ENCODE measurements at regions not wholly inside any gene's neighbourhood (a gene's known extent, or its start where the extent isn't known, plus 50 kb on each side); places are given as distances from the start of the nearest gene placed in this dataset.
A peak's percentile ranks its signal among the peaks of the same experiment; 100 is the strongest.

GRCh38 chr6:133818320-133818719, 70.6 kb upstream of the TCF21 start:
- TF ChIP-seq, protein P1, sequence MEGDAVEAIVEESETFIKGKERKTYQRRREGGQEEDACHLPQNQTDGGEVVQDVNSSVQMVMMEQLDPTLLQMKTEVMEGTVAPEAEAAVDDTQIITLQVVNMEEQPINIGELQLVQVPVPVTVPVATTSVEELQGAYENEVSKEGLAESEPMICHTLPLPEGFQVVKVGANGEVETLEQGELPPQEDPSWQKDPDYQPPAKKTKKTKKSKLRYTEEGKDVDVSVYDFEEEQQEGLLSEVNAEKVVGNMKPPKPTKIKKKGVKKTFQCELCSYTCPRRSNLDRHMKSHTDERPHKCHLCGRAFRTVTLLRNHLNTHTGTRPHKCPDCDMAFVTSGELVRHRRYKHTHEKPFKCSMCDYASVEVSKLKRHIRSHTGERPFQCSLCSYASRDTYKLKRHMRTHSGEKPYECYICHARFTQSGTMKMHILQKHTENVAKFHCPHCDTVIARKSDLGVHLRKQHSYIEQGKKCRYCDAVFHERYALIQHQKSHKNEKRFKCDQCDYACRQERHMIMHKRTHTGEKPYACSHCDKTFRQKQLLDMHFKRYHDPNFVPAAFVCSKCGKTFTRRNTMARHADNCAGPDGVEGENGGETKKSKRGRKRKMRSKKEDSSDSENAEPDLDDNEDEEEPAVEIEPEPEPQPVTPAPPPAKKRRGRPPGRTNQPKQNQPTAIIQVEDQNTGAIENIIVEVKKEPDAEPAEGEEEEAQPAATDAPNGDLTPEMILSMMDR (IDR thresholded peaks at IDR 0.05; ENCODE audit: low read depth, low read length): no peak
- no peak overlapping the region for H3K4me3 ChIP-seq (ENCODE audit: low read depth, low read length)

- TF ChIP-seq, protein P1 (IDR thresholded peaks at IDR 0.05; ENCODE audit: low read depth, low read length): no peak
- H3K4me3 ChIP-seq (ENCODE audit: low read depth, low read length): no peak overlapping the region
Observed at GRCh38 chr6:133820208-133820607, 68.7 kb upstream of the TCF21 start.

DNA sequence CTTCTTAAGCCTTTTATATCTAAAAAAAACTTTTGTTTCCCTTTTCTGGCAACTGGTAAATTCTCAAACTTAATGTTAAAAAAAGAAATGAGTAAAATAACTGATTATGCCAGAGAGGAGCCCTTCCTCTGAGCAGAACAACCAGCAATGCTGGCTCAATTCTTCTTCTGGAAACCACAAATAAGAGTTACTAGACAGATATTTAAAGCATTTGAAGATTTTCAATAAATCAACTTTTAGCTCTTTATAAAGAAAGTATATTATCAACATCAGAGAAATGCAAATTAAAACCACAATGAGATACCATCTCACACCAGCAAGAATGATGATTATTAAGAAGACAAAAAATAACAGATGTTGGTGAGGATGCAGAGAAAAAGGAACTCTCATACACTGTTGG, 61.1 kb upstream of the TCF21 start:
- no peak overlapping the region for H3K4me3 ChIP-seq (ENCODE audit: low read depth, low read length)
- TF ChIP-seq, protein P1 (IDR thresholded peaks at IDR 0.05; ENCODE audit: low read depth, low read length): no peak

DNA sequence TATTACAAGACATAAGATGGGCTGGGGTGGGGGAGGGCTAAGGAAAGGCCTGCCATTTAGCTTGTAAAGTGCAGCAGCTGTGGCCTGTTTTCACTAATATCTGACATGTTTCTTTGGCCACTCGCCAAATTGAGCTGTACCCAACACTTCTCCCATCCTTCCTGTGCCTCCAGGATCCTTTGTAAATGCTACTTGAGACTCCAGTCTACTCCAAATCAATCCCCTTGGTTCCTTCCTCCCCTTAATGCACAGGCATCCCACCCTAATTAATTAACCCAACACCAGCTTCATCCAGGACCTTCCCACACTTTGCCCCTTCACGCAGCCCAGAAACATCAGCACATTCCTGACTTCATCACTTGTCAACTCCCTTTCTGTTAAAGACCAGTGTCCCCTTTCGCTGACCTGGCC, 55.0 kb upstream of the TCF21 start:
- H3K4me3 ChIP-seq (ENCODE audit: low read depth, low read length): no peak overlapping the region
- TF ChIP-seq, protein P1 (IDR thresholded peaks at IDR 0.05; ENCODE audit: low read depth, low read length): no peak

DNA sequence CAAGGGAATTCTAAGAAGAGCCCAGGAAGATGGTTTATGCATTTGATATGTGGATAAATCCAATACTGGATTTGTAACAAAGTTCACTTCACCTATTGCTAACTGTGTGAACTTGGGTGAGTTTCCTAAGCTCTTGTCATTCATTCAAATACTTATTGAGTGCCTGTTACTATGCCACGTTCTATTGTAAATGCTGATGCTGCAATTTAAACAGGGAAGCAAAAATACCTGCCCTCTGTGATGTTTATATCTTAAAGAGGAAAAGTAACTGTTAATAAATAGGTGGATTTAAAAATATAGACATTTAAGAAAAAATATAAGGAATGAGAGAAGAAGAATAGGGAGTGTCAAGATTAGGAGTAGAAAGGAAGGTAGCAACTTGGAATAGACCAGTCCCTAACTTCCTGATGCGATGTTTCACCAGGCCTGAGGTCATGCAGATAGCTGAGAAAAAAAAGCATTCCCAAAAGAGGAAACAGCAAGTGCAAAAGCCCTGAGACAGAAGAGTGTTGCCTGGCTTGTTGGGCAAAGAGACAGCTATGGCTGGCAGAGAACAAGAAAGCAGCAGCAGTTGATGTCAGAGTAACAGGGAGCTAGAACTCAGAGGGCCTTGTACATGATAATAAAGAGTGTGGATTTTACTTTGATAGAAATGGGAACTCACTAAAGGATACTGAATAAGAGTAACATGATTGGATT, 54.3 kb upstream of the TCF21 start:
- no peak overlapping the region for H3K4me3 ChIP-seq (ENCODE audit: low read depth, low read length)
- TF ChIP-seq, protein P1 (IDR thresholded peaks at IDR 0.05; ENCODE audit: low read depth, low read length): no peak

- no peak overlapping the region for H3K4me3 ChIP-seq (ENCODE audit: low read depth, low read length)
- TF ChIP-seq, protein P1 (IDR thresholded peaks at IDR 0.05; ENCODE audit: low read depth, low read length): no peak
Observed at GRCh38 chr6:133835901-133836300, 53.0 kb upstream of the TCF21 start.

- H3K4me3 ChIP-seq (ENCODE audit: low read depth, low read length): no peak overlapping the region
- TF ChIP-seq, protein P1 (IDR thresholded peaks at IDR 0.05; ENCODE audit: low read depth, low read length): peak; percentile 28; the same call in 1 of the 2 replicates
Observed at GRCh38 chr6:133837801-133838349, 51.0 kb upstream of the TCF21 start.

All from WI38 (cell line).